ENCODE measurements at regions not wholly inside any gene's neighbourhood (a gene's known extent, or its start where the extent isn't known, plus 50 kb on each side); places are given as distances from the start of the nearest gene placed in this dataset.
"Not testable (repeated sequence)": the region's sequence is repeated elsewhere in the genome, so short reads cannot be mapped to it uniquely, and the experiment has no call there.

DNA sequence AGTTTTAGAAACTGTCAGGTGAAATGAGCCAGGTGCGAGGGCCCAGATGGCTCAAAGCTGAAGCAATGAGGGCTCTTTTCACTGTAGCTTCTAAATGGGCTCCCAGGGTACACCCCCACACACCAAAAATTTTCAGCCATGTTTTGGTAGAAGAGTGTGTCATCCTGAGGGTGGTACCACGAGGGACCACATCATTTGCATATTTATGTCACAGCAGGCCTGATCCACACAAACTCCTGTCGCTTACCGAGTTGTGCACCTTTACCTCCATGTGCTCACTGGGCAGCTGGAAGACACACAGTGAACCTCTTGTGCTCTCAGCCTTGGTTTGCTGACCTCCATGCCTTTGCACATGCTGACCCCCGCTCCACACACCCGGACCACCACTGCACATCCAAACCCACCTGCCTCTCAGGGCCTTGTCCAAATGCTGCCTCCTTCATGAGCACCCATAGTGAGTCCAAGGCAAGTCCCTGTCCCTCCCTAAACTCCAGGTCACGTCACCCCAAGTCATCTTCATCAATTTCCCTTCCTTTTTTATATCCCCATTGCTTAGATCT lies 352.2 kb downstream of the BCL2L11 start:
- H3K27ac ChIP-seq; H3K9me3 ChIP-seq; H3K36me3 ChIP-seq; H3K27me3 ChIP-seq; H3K4me3 ChIP-seq; H3K4me1 ChIP-seq; DNase-seq; intact Hi-C loops (cut with DNase I; ENCODE audit: low total_unique reads); in situ Hi-C loops (cut with MboI; ENCODE audit: low pct_ligation_motif_present in 1 of 4, low pct_unique_long_range_greater_than_20kb in 1 of 4, low sequenced_read_pairs in 3 of 4): not testable (repeated sequence)
- WGBS, 2 donors (ENCODE audit: low coverage in 1 of 2) = 77 to 81% methylated on average over 4 to 7 of the region's 7 CpGs

DNA sequence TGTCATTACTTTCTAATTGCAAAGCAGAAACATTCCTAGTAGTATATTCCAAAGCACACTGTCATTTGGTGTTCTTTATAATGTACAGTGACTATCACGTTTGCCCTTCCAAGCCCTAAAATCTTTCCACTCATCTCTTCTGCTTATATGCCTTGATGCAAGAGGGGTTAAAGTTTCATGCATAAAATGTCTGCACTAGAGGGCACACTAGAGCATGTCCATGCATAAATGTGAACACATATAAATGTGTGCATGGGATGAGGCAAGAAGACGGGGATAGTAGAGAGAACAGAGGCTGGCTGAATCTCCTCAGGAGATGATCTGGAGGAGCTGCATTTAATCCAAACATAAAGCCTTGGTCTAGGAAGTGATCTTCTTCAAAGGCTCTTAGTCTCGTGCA lies 352.8 kb downstream of the BCL2L11 start:
- 0 to 54% methylated on average over 1 to 2 of the region's 3 CpGs for WGBS, 2 donors (ENCODE audit: low coverage in 1 of 2)
- H3K4me1 ChIP-seq; DNase-seq; in situ Hi-C loops (cut with MboI; ENCODE audit: low pct_ligation_motif_present in 1 of 4, low pct_unique_long_range_greater_than_20kb in 1 of 4, low sequenced_read_pairs in 3 of 4); intact Hi-C loops (cut with DNase I; ENCODE audit: low total_unique reads); H3K27ac ChIP-seq; H3K36me3 ChIP-seq; H3K4me3 ChIP-seq; H3K9me3 ChIP-seq; H3K27me3 ChIP-seq: not testable (repeated sequence)
- TF ChIP-seq, protein P1, sequence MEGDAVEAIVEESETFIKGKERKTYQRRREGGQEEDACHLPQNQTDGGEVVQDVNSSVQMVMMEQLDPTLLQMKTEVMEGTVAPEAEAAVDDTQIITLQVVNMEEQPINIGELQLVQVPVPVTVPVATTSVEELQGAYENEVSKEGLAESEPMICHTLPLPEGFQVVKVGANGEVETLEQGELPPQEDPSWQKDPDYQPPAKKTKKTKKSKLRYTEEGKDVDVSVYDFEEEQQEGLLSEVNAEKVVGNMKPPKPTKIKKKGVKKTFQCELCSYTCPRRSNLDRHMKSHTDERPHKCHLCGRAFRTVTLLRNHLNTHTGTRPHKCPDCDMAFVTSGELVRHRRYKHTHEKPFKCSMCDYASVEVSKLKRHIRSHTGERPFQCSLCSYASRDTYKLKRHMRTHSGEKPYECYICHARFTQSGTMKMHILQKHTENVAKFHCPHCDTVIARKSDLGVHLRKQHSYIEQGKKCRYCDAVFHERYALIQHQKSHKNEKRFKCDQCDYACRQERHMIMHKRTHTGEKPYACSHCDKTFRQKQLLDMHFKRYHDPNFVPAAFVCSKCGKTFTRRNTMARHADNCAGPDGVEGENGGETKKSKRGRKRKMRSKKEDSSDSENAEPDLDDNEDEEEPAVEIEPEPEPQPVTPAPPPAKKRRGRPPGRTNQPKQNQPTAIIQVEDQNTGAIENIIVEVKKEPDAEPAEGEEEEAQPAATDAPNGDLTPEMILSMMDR (IDR thresholded peaks at IDR 0.05) = peak in 1 of 5 experiments; percentile 11

DNA sequence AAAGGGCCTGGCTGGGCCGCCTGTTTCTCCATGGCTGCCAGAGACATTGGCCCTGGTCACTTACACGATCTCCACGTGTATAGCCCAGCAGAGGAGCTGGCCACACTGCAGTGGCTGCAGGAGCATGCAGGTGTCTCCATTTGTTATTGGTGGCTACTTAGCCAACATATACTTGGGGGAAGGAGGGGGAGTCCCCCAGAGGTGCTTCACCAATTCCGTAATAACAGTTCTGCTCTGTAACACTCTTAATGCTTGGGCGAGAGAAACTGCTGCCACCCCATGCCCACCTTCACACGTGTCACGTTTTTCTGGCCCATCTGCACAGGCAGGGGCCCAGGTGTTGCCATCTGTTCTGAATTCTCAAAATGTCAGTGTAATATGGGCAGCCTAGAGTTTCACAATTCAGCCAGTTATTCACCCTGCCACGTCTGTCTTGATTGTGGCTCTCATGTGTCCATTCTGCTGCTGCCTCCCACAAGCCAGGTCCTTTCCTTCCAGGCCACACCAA lies 353.5 kb downstream of the BCL2L11 start:
- H3K9me3 ChIP-seq; intact Hi-C loops (cut with DNase I; ENCODE audit: low total_unique reads); H3K4me1 ChIP-seq; H3K36me3 ChIP-seq; in situ Hi-C loops (cut with MboI; ENCODE audit: low pct_ligation_motif_present in 1 of 4, low pct_unique_long_range_greater_than_20kb in 1 of 4, low sequenced_read_pairs in 3 of 4); H3K27me3 ChIP-seq; H3K27ac ChIP-seq; H3K4me3 ChIP-seq; DNase-seq: not testable (repeated sequence)
- WGBS, 2 donors (ENCODE audit: low coverage in 1 of 2) = 89% methylated on average over 3 of the region's 8 CpGs; no CpG with 5 or more reads in 1 of the 2 donors

DNA sequence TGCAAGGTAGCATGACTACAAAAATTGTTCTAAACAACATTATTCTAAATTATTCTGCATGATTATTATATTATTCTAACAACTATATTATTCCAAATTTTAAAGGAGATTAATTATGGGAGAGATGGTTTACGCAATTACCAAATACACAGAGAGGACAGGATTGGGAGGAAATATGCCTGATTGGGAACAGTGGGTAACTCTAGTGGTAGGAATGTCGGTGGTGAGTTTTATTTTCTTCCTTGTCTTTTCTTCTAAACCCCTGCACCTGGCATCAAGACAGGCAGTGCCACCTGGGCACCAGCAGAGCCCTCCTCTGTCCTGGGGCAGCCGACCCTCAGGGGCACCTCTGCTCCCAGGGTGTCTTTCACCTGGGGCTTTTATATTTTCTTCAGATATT lies 357.6 kb downstream of the BCL2L11 start:
- H3K9me3 ChIP-seq; H3K4me1 ChIP-seq; H3K27me3 ChIP-seq; H3K36me3 ChIP-seq; DNase-seq; intact Hi-C loops (cut with DNase I; ENCODE audit: low total_unique reads); H3K27ac ChIP-seq; in situ Hi-C loops (cut with MboI; ENCODE audit: low pct_ligation_motif_present in 1 of 4, low pct_unique_long_range_greater_than_20kb in 1 of 4, low sequenced_read_pairs in 3 of 4); H3K4me3 ChIP-seq: not testable (repeated sequence)
- 86% methylated on average over 2 of the region's 3 CpGs; no CpG with 5 or more reads in 1 of the 2 donors for WGBS, 2 donors (ENCODE audit: low coverage in 1 of 2)

DNA sequence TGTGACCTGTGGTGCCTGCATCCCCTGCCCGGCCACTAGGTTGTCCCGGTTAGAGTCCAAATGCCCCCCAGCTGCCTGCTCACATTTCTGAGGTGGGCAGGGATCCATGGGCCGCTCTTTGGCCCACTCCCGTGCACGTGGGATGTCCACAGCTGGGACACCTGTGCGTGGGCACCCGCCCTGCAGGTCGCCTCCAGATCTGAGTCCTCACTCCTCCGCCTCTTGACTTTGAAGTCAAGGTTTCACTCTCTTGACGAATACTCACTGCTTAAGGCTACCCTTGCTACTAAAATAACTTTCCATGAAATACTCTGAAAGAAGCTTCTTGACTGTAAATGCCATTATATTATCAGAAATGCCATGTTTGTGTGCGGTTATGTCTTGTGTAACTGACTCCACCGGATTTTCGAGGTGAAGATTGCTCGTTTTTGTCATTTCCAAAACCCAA lies 358.2 kb downstream of the BCL2L11 start:
- H3K27me3 ChIP-seq; H3K27ac ChIP-seq; intact Hi-C loops (cut with DNase I; ENCODE audit: low total_unique reads); DNase-seq; in situ Hi-C loops (cut with MboI; ENCODE audit: low pct_ligation_motif_present in 1 of 4, low pct_unique_long_range_greater_than_20kb in 1 of 4, low sequenced_read_pairs in 3 of 4); H3K9me3 ChIP-seq; H3K4me1 ChIP-seq; H3K36me3 ChIP-seq; H3K4me3 ChIP-seq: not testable (repeated sequence)
- 80% methylated on average over 14 of the region's 14 CpGs; no CpG with 5 or more reads in 1 of the 2 donors for WGBS, 2 donors (ENCODE audit: low coverage in 1 of 2)

DNA sequence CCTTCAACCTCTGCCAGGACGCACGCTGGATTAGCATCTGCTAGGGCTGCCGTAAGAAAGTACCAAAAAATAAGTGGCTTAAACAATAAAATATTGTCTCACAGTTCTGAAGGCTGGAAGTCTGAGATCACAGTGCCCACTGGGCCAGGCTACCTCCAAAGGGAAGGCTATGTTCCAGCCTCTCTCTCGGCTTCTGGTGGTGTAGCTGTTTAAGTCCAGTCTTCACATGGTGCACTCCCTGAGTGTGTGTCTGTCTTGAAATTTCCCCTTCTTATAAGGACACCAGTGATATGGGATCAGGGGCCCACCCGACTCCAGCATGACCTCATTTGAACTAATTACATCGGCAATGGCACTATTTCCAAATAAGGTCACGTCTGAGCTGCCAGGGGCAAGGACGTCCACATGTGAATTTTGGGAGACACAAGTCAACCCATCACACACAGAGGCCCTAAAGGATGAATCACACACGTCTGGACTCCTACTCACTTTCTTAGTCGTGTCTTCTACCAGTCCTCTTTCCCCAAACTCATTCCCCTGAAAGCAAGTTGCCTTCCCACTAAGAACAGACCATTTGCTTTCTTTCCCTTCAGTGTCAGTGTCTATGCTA lies 359.4 kb downstream of the BCL2L11 start:
- H3K27ac ChIP-seq; H3K27me3 ChIP-seq; H3K9me3 ChIP-seq; intact Hi-C loops (cut with DNase I; ENCODE audit: low total_unique reads); H3K4me1 ChIP-seq; DNase-seq; in situ Hi-C loops (cut with MboI; ENCODE audit: low pct_ligation_motif_present in 1 of 4, low pct_unique_long_range_greater_than_20kb in 1 of 4, low sequenced_read_pairs in 3 of 4); H3K36me3 ChIP-seq; H3K4me3 ChIP-seq: not testable (repeated sequence)
- WGBS, 2 donors (ENCODE audit: low coverage in 1 of 2) = 73% methylated on average over 10 of the region's 10 CpGs; no CpG with 5 or more reads in 1 of the 2 donors

DNA sequence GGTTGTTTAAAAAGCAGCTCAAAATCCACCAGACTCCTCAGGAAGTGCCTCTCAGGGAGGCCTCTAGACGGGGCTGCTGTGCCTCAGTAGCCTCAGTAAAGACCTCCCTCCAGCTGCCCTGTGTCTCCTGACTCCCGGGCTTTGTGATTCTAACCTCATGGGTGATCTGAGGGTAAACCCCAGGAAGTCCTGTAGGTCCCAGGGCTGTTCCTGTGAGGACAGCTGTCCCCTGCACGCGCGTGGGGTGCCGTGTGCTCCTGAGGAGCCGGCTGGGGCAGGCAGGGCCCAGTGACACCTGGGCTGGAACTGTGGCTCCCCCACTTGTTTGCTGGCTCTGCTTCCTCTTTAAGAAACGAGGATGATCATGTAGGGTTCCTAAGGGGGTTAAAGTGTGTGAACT lies 359.9 kb downstream of the BCL2L11 start:
- H3K4me3 ChIP-seq; H3K27me3 ChIP-seq; H3K4me1 ChIP-seq; H3K9me3 ChIP-seq; H3K36me3 ChIP-seq; DNase-seq; intact Hi-C loops (cut with DNase I; ENCODE audit: low total_unique reads); in situ Hi-C loops (cut with MboI; ENCODE audit: low pct_ligation_motif_present in 1 of 4, low pct_unique_long_range_greater_than_20kb in 1 of 4, low sequenced_read_pairs in 3 of 4): not testable (repeated sequence)
- 45% methylated on average over 8 of the region's 8 CpGs; no CpG with 5 or more reads in 1 of the 2 donors for WGBS, 2 donors (ENCODE audit: low coverage in 1 of 2)
- peak overlapping the region in 1 of 4 donors; percentile 0 for H3K27ac ChIP-seq

DNA sequence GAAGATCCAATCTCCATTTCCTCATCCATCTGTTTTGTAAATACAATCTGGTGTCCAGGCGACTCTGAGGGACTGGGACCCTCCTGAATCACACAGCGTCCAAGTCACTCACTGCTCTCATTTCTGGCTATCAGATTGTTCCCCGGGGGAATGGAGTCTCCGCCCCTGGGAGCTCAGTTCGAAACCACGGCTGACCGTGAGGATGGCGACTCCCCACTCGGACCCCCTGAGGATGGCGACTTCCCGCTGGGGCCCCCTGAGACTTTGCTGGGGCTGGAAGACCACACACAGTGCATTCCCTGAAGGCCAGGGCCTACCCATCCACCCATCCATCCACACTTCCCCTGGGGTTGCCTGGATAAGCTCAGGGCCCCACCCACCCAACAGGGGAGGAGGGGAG lies 360.5 kb downstream of the BCL2L11 start:
- in situ Hi-C loops (cut with MboI; ENCODE audit: low pct_ligation_motif_present in 1 of 4, low pct_unique_long_range_greater_than_20kb in 1 of 4, low sequenced_read_pairs in 3 of 4); DNase-seq; intact Hi-C loops (cut with DNase I; ENCODE audit: low total_unique reads); H3K4me1 ChIP-seq; H3K36me3 ChIP-seq; H3K4me3 ChIP-seq; H3K9me3 ChIP-seq; H3K27ac ChIP-seq; H3K27me3 ChIP-seq: not testable (repeated sequence)
- 95% methylated on average over 11 of the region's 11 CpGs; no CpG with 5 or more reads in 1 of the 2 donors for WGBS, 2 donors (ENCODE audit: low coverage in 1 of 2)
